Heart right ventricle (tissue), 16 donors: ENCODE measurements at regions not wholly inside any gene's neighbourhood (a gene's known extent, or its start where the extent isn't known, plus 50 kb on each side); places are given as distances from the start of the nearest gene placed in this dataset.

ENCODE experiments used
- ATAC-seq, 8 donors: fragments of 200-7000 bp; cut with Tn5 transposase; one replicate each; pipeline ENCODE4 v1.9.1; 2020; ENCODE audit warnings: mild to moderate bottlenecking in 8 of 8, moderate library complexity in 8 of 8, moderate number of reproducible peaks in 1 of 8
- DNase-seq, 2 donors: peaks; one replicate each; pipeline ENCODE4 v3.0.0-alpha.2; 2020
- H3K27ac ChIP-seq, 10 donors: fragments of 200-600 bp; sonication (generic) in 2 of 10; one replicate each; pipeline versions ENCODE4 v1.5.0 to v1.8.0; 2020 to 2022; ENCODE audit warnings: mild to moderate bottlenecking in 3 of 10
- H3K27me3 ChIP-seq, 7 donors: fragments of 200-600 bp; one replicate each; pipeline ENCODE4 v1.8.0; 2021 to 2022; ENCODE audit warnings: mild to moderate bottlenecking in 2 of 7
- H3K36me3 ChIP-seq, 9 donors: fragments of 200-600 bp; sonication (generic) in 1 of 9; one replicate each; pipeline versions ENCODE4 v1.5.0 to v1.8.0; 2020 to 2022; ENCODE audit warnings: mild to moderate bottlenecking in 2 of 9
- H3K4me1 ChIP-seq, 9 donors: fragments of 200-600 bp; sonication (generic) in 1 of 9; one replicate each; pipeline versions ENCODE4 v1.5.0 to v1.8.0; 2020 to 2022; ENCODE audit warnings: mild to moderate bottlenecking in 4 of 9
- H3K4me3 ChIP-seq, 10 donors: fragments of 200-600 bp; sonication (generic) in 2 of 10; one replicate each; pipeline versions ENCODE4 v1.5.0 to v1.8.0; 2020 to 2022; ENCODE audit warnings: mild to moderate bottlenecking in 7 of 10, moderate library complexity in 2 of 10
- H3K9me3 ChIP-seq, 11 donors: fragments of 200-600 bp in 10 of 11; sonication (generic) in 2 of 11; one replicate each; pipeline versions ENCODE4 v1.5.0 to v1.8.0; 2013 to 2022; ENCODE audit warnings: mild to moderate bottlenecking in 2 of 11, control low read depth in 1 of 11, moderate library complexity in 1 of 11
- WGBS, 2 donors: extraction: QIAGEN DNeasy Blood & Tissue Kit; methylation state at CpG; one replicate each; pipeline ENCODE4 v1.1.7; 2013; ENCODE audit warnings: inconsistent platforms in 1 of 2; 5-methylcytosine and 5-hydroxymethylcytosine counted together
- intact Hi-C, 10 donors: fragments of 100-400 bp; cut with DNase I; formaldehyde crosslinking; loops; one replicate each; pipeline versions ENCODE4 v1.11.1 to v1.14.2; 2022
- TF ChIP-seq, protein P1 (sequence below), 9 donors: fragments of 200-600 bp; sonication (generic) in 2 of 9; IDR thresholded peaks; one replicate each; pipeline versions ENCODE4 v1.5.0 to v1.8.0; 2021 to 2022; ENCODE audit warnings: antibody characterized with exemption in 9 of 9, mild to moderate bottlenecking in 5 of 9, moderate library complexity in 1 of 9
- donor health status: Arrhythmogenic right ventricular cardiomyopathy.
- donor health status: ischemic (EF 13 %, LVEDD 7.1; RV severe dilation, severe dysfunction).
- donor health status: healthy with polysubstance abuse.
- donor health status: DM: no; HTN: yes; CAD: no.
- donor health status: DM: no; HTN: no; CAD: no.
- donor health status: ischemic (EF 25% LVEDD 6.9; RV normal size, moderate dysfunction).
- donor health status: ischemic (EF 25% LVEDD 5.7; RV mildly dilated, moderate dysfunction).
- donor health status: healthy.
- donor health status: DM: yes; HTN: yes; CAD: no.
- donor health status: Ischemic cardiomyopathy.
- donor health status: ischemic (EF 35%, LVEDD 5.7; RV mildly dilated, moderate dysfunction).
- donor health status: nonischemic (EF 11% LVEDD 7.7; RV severe dilation, severe dysfunction).
- donor health status: DM: yes; HTN: yes; CAD: no.
- donor health status: PGD.
- donor health status: ischemic (EF 29% LVEDD 5.4; RV normal size, mild dysfunction).
- donor health status: nonischemic (EF 23%, LVEDD 6.1; RV moderate dilation, normal function).

DNA sequence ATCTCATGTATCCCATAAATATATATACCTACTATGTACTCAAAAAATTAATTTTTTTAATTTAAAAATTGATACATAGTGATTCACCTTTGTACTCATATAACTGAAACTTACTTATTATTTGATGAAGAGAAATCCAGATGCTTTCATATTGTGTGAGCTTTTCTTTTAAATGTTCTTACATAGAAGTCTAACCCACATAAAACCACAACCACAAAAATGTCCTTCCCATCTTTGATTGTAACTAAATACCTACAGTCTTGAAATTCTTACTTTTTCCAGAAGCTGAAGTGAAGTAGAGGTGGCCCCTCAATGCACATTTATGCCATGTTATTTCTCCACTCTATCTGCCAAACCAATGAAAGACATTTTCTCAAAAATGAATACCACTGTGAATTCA, 117.9 kb upstream of the COL5A2 start:
- ATAC-seq = no peak
- Histone ChIP-seq H3K9me3 (peaks cover 0 to 4% (median 0%) of the 10 kb centered on the region in 11 donors), H3K4me1 (peaks cover 0 to 5% (median 0%) of the 10 kb centered on the region in 9 donors), H3K27ac (no peak overlapping the region), H3K27me3 (no peaks in the 10 kb centered on the region), H3K36me3 (no peaks in the 10 kb centered on the region), H3K4me3 (no peak overlapping the region)
- TF ChIP-seq, protein P1, sequence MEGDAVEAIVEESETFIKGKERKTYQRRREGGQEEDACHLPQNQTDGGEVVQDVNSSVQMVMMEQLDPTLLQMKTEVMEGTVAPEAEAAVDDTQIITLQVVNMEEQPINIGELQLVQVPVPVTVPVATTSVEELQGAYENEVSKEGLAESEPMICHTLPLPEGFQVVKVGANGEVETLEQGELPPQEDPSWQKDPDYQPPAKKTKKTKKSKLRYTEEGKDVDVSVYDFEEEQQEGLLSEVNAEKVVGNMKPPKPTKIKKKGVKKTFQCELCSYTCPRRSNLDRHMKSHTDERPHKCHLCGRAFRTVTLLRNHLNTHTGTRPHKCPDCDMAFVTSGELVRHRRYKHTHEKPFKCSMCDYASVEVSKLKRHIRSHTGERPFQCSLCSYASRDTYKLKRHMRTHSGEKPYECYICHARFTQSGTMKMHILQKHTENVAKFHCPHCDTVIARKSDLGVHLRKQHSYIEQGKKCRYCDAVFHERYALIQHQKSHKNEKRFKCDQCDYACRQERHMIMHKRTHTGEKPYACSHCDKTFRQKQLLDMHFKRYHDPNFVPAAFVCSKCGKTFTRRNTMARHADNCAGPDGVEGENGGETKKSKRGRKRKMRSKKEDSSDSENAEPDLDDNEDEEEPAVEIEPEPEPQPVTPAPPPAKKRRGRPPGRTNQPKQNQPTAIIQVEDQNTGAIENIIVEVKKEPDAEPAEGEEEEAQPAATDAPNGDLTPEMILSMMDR (IDR thresholded peaks at IDR 0.05) = no peak
- no peak for DNase-seq
- intact Hi-C loops = no loop called here

DNA sequence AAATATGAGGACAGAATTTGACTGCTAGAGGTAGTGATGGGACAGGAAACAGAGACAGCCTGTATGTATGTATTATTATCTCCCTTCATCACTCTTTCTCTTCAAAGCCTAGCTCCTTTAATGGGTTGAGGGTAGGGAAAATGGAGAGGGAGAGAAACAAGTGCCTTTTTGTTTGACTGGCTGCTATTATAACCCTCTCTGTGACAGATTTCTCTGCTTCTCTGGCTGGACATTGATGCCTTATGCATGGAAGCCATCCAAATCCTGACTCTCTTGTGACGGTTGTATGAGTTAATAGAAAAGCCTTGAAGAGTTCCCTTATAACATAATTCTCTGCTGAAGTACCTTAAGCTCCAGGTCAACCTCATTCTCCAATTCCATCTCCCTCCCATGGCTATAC, 118.5 kb upstream of the COL5A2 start:
- ATAC-seq = no peak
- Histone ChIP-seq H3K9me3 (peaks cover 0 to 4% (median 0%) of the 10 kb centered on the region in 11 donors), H3K4me3 (no peak overlapping the region), H3K27me3 (no peaks in the 10 kb centered on the region), H3K36me3 (no peaks in the 10 kb centered on the region), H3K4me1 (peaks cover 0 to 5% (median 0%) of the 10 kb centered on the region in 9 donors), H3K27ac (no peak overlapping the region)
- WGBS, 2 donors = 61 to 62% methylated on average over 1 of the region's 1 CpG
- DNase-seq = no peak
- intact Hi-C loops = no loop called here
- TF ChIP-seq, protein P1 (IDR thresholded peaks at IDR 0.05) = no peak

- Histone ChIP-seq H3K4me3 (no peak overlapping the region), H3K9me3 (peaks cover 0 to 2% (median 0%) of the 10 kb centered on the region in 11 donors), H3K4me1 (peaks cover 0 to 5% (median 0%) of the 10 kb centered on the region in 9 donors), H3K27me3 (no peaks in the 10 kb centered on the region), H3K27ac (no peak overlapping the region), H3K36me3 (no peaks in the 10 kb centered on the region)
- 76 to 93% methylated on average over 1 of the region's 1 CpG for WGBS, 2 donors
- no peak for DNase-seq
- no peak for ATAC-seq
- intact Hi-C loops = no loop called here
- TF ChIP-seq, protein P1 (IDR thresholded peaks at IDR 0.05) = no peak
Observed at GRCh38 chr2:189298481-189298880, 118.9 kb upstream of the COL5A2 start.

DNA sequence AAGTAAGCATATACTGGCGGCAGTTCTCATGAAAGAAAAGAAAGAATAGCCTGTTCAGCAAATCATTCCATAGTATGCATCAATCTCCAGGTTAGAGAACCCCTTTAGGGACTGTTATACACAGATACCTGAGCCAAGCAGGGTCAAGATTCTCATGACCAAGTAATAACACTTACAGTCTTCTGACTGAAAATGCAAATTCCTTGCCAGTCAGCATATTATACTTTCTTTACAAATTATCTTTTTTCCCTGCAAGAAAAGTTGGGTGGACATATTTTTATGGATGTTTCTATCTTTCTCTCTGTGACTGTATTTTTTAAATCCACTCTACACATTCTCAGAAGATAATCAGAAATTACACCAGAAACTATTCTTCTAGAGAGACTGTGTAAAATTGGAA, 120.4 kb upstream of the COL5A2 start:
- DNase-seq = no peak
- Histone ChIP-seq H3K4me1 (peaks cover 0 to 5% (median 0%) of the 10 kb centered on the region in 9 donors), H3K36me3 (no peaks in the 10 kb centered on the region), H3K4me3 (no peak overlapping the region), H3K27me3 (no peaks in the 10 kb centered on the region), H3K9me3 (peaks cover 0 to 1% (median 0%) of the 10 kb centered on the region in 11 donors), H3K27ac (no peak overlapping the region)
- TF ChIP-seq, protein P1 (IDR thresholded peaks at IDR 0.05) = no peak
- 90 to 96% methylated on average over 1 of the region's 1 CpG for WGBS, 2 donors
- intact Hi-C loops = no loop called here
- ATAC-seq = no peak
